Ishikawa (cell line): ENCODE measurements at regions not wholly inside any gene's neighbourhood (a gene's known extent, or its start where the extent isn't known, plus 50 kb on each side); places are given as distances from the start of the nearest gene placed in this dataset.

Experiments
- CEBPB ChIP-seq: IDR thresholded peaks from 2 replicates; pipeline ENCODE4 v1.6.1; 2012
- CREB1 ChIP-seq: IDR thresholded peaks from 2 replicates; pipeline ENCODE4 v1.6.1; 2012; ENCODE audit warnings: low read depth
- EGR1 ChIP-seq: IDR thresholded peaks from 2 replicates; pipeline ENCODE4 v1.6.1; 2012
- EP300 ChIP-seq: IDR thresholded peaks from 2 replicates; pipeline ENCODE4 v1.6.1; 2012; ENCODE audit warnings: borderline replicate concordance
- FOXM1 ChIP-seq: IDR thresholded peaks from 2 replicates; pipeline ENCODE4 v1.6.1; 2012; ENCODE audit warnings: low read depth, borderline replicate concordance
- NFIC ChIP-seq: IDR thresholded peaks from 2 replicates; pipeline ENCODE4 v1.6.1; 2012
- RAD21 ChIP-seq: IDR thresholded peaks from 2 replicates; pipeline ENCODE4 v1.6.1; 2012; ENCODE audit warnings: low read depth
- TAF1 ChIP-seq: IDR thresholded peaks from 2 replicates; pipeline ENCODE4 v1.6.1; 2012; ENCODE audit warnings: low read depth, mild to moderate bottlenecking
- TCF12 ChIP-seq: IDR thresholded peaks from 2 replicates; pipeline ENCODE4 v1.6.1; 2012; ENCODE audit warnings: low read depth
- TEAD4 ChIP-seq: IDR thresholded peaks from 2 replicates; pipeline ENCODE4 v1.6.1; 2012
- YY1 ChIP-seq: IDR thresholded peaks from 2 replicates; pipeline ENCODE4 v1.6.1; 2012; ENCODE audit warnings: low read depth
- ZBTB7A ChIP-seq: IDR thresholded peaks from 2 replicates; pipeline ENCODE4 v1.6.1; 2012; ENCODE audit warnings: low read depth
- TF ChIP-seq, protein P1 (sequence below): IDR thresholded peaks from 2 replicates; pipeline ENCODE4 v1.6.1; 2012
- TF ChIP-seq, protein P2 (sequence below): IDR thresholded peaks from 2 replicates; pipeline ENCODE4 v1.6.1; 2012; ENCODE audit warnings: low read depth, mild to moderate bottlenecking
- TF ChIP-seq, protein P3 (sequence below): IDR thresholded peaks from 2 replicates; pipeline ENCODE4 v1.6.1; 2012

DNA sequence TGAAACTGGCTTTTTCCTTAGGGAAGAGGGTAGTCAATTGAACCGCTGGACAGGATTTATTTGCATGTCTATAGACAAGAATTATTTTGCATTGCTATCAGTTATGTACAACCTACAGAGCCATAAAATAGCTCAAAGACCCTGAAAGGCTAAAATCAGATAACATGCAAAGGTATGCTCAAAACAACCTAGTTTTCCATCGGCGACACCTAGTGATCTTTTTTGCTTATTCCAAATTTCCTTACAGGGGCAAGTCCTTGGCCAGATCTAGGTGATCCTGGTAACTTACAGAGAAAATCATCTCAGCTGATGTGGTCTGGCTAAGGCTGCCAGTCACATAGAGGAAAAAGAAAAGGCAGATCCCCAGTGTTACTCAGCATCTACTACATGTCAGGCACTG, 141.2 kb upstream of the RPL38 start:
- TF ChIP-seq, protein P1, sequence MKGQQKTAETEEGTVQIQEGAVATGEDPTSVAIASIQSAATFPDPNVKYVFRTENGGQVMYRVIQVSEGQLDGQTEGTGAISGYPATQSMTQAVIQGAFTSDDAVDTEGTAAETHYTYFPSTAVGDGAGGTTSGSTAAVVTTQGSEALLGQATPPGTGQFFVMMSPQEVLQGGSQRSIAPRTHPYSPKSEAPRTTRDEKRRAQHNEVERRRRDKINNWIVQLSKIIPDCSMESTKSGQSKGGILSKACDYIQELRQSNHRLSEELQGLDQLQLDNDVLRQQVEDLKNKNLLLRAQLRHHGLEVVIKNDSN = no peak
- TF ChIP-seq YY1 (no peak), ZBTB7A (no peak), TCF12 (no peak), EP300 (no peak), CREB1 (no peak), TEAD4 (no peak), EGR1 (no peak), FOXM1 (no peak), CEBPB (no peak), RAD21 (no peak), NFIC (no peak)
- TF ChIP-seq, protein P2, sequence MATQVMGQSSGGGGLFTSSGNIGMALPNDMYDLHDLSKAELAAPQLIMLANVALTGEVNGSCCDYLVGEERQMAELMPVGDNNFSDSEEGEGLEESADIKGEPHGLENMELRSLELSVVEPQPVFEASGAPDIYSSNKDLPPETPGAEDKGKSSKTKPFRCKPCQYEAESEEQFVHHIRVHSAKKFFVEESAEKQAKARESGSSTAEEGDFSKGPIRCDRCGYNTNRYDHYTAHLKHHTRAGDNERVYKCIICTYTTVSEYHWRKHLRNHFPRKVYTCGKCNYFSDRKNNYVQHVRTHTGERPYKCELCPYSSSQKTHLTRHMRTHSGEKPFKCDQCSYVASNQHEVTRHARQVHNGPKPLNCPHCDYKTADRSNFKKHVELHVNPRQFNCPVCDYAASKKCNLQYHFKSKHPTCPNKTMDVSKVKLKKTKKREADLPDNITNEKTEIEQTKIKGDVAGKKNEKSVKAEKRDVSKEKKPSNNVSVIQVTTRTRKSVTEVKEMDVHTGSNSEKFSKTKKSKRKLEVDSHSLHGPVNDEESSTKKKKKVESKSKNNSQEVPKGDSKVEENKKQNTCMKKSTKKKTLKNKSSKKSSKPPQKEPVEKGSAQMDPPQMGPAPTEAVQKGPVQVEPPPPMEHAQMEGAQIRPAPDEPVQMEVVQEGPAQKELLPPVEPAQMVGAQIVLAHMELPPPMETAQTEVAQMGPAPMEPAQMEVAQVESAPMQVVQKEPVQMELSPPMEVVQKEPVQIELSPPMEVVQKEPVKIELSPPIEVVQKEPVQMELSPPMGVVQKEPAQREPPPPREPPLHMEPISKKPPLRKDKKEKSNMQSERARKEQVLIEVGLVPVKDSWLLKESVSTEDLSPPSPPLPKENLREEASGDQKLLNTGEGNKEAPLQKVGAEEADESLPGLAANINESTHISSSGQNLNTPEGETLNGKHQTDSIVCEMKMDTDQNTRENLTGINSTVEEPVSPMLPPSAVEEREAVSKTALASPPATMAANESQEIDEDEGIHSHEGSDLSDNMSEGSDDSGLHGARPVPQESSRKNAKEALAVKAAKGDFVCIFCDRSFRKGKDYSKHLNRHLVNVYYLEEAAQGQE = no peak
- TF ChIP-seq, protein P3, sequence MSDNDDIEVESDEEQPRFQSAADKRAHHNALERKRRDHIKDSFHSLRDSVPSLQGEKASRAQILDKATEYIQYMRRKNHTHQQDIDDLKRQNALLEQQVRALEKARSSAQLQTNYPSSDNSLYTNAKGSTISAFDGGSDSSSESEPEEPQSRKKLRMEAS = no peak

DNA sequence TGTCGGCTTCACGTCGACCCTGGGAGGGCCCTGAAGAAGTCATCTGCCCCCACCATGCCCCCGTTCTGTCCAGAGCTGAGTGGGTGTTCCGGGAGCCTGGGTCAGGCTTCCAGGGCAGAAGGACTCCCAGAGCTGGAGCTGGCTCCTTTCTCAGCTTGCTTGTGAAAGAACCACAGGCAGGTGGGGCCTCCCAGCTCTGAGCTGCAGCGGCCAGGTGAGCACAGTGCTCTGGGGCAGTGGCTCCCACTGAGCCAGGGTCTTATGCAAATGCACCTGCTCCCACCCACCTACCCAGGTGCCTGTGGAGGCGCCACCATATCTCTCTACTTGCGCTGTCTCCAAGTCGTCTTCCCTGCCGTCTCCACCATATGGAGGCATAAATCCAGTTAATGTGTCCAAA, 140.0 kb upstream of the RPL38 start:
- TF ChIP-seq FOXM1 = no peak
- TF ChIP-seq, protein P2 = no peak

DNA sequence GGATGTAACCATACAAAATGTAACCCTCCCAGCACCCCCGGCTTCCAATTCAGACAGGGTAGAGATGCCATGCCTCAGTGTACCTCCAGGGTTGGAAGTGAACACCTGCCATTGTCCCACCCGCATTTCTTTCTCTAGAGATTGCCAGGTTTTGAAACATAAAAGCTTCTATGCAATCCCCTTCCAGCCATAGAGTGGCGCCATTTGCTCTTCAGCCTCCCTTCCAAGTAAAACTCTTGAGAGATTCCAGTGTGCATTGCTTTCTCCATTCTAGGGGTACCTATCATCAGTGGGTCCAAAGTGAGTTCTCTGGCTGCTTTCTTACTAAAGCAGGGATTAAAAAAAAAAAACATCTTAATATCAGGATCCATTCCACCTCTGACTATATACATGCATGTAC, 133.1 kb upstream of the RPL38 start:
- TF ChIP-seq TCF12 (no peak), CREB1 (no peak), NFIC (no peak), FOXM1 (no peak), TEAD4 (no peak), YY1 (no peak), TAF1 (no peak)

DNA sequence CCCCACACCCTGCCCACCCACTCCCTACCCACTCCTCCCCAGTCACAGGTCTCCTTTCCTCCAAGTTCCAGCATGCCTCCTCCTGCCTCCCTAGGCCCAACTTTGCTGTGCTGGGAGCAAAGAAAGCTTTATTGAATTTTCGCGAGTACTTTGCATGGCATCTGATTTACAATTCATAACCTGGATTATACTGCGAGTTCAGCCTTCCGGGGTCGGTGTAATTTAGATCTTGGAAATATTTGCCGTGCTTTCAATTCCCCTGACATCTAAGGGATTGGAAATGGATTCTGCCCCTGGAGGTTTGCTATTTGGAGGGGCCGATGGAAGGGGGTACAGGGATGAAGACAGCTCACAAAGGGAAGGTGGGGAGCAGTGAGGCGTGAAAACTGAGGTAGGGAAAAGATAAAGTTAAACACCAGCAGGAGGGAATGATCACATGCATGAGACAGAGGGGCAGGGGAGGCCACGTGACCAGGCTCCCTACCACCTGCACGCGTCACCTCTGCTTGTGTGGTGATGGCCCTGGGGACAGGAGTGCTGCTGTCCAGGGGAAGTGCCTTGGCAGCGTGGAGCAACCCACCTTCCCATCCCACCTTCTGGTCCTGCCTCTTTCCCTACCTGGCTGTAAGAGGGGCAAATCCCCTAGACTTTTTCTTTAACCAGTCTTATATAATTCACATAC, 132.3 kb upstream of the RPL38 start:
- TF ChIP-seq TCF12 = no peak
- no peak for TF ChIP-seq EP300
- TF ChIP-seq, protein P1 = peak; percentile 36; the same call in 1 of the 2 replicates

DNA sequence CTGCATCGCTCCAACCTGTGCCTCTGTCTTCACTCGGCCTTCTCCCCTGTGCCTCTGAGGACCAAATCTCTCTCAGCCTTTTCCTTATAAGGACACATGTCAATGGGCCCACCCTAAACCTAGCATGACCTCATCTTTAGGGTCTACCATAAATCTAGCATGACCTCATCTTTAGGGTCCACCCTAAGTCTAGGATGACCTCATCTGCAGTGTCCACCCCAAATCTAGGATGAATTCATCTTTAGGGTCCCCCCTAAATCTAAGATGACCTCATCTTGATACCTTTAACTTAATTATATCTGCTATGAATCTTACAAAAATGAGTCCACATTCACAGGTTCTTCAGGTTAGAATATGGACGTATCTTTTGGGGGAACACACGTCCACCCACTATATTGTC, 131.1 kb upstream of the RPL38 start:
- TF ChIP-seq TAF1 (no peak), YY1 (no peak), ZBTB7A (no peak), CEBPB (no peak), FOXM1 (no peak), CREB1 (no peak), RAD21 (no peak), TCF12 (no peak), EP300 (no peak), TEAD4 (no peak), NFIC (no peak), EGR1 (no peak)
- TF ChIP-seq, protein P2 = no peak
- TF ChIP-seq, protein P1 = no peak
- TF ChIP-seq, protein P3 = no peak
